HepG2 (cell line): ENCODE measurements at regions not wholly inside any gene's neighbourhood (a gene's known extent, or its start where the extent isn't known, plus 50 kb on each side); places are given as distances from the start of the nearest gene placed in this dataset.

Experiments
- ATAC-seq: fragments of 200-7000 bp; cut with Tn5 transposase; 3 replicates; pipeline ENCODE4 v1.9.1; 2020; ENCODE audit warnings: mild to moderate bottlenecking, moderate library complexity
- BruUV-seq: library from RNA; stranded (reverse); fragments of 400-500 nt; replicated peaks from 2 replicates; lab custom pipeline; 2021; lab: Mats Ljungman, UMichigan
- CTCF ChIA-PET: fragments of 300-600 bp; formaldehyde crosslinking; extraction: SDS; loops from one replicate; lab custom pipeline; 2021; ENCODE audit warnings: low total read pairs, inconsistent platforms, low intra/inter-chr PET ratio; lab: Yijun Ruan, JAX
- POLR2A ChIA-PET: fragments of 350-600 bp; sonication (Branson Sonifier 250); formaldehyde crosslinking; loops from one replicate; lab custom pipeline; 2020; ENCODE audit warnings: antibody characterized with exemption, inconsistent platforms; lab: Yijun Ruan, JAX
- DNase-seq: peaks from one replicate; pipeline ENCODE4 v3.0.0-alpha.2; 2015; ENCODE audit warnings: low spot score
- FAIRE-seq: peaks from 3 replicates; lab custom pipeline; 2011; peaks lifted over from hg19 to GRCh38; lab: Jason Lieb, UNC
- H2AFZ ChIP-seq: one replicate; pipeline ENCODE4 v1.6.1; 2011; ENCODE audit warnings: low read length, inconsistent platforms
- H3K27ac ChIP-seq: fragments of 300-600 bp; 3 replicates; pipeline ENCODE4 v1.8.0; 2011; ENCODE audit warnings: mixed run types, mild to moderate bottlenecking, mixed read lengths, low read length, inconsistent platforms; ENCODE audit not compliant: insufficient read depth; ENCODE audit errors: extremely low read length
- H3K27me3 ChIP-seq, 2 experiments: fragments of 200-600 bp in 1 of 2; 2 replicates in 1 of 2; 3 replicates in 1 of 2; pipeline versions ENCODE4 v1.6.0 to v1.8.0; 2011; ENCODE audit warnings: low read length in 2 of 2, mild to moderate bottlenecking in 2 of 2, moderate library complexity in 2 of 2, inconsistent platforms in 1 of 2; ENCODE audit not compliant: insufficient read depth in 2 of 2, control insufficient read depth in 1 of 2
- H3K36me3 ChIP-seq, 2 experiments: fragments of 200-600 bp in 1 of 2; replicated peaks in 1 of 2; 2 replicates in 1 of 2; 3 replicates in 1 of 2; pipeline versions ENCODE4 v1.5.1 to v1.8.0; 2011; ENCODE audit warnings: low read length in 2 of 2, inconsistent platforms in 1 of 2; ENCODE audit not compliant: insufficient read depth in 2 of 2, control insufficient read depth in 1 of 2
- H3K4me1 ChIP-seq: 2 replicates; pipeline ENCODE4 v1.5.1; 2012; ENCODE audit warnings: low read length, inconsistent platforms; ENCODE audit not compliant: insufficient read depth
- H3K4me2 ChIP-seq: 2 replicates; pipeline ENCODE4 v1.6.0; 2011; ENCODE audit warnings: low read depth, low read length, inconsistent platforms
- H3K4me3 ChIP-seq, 3 experiments: fragments of 200-600 bp in 1 of 3; sonication (generic), shearing (Covaris generic) in 1 of 3; replicated peaks in 1 of 3; 2 replicates each; pipeline ENCODE4 v1.5.1; 2011 to 2016; ENCODE audit warnings: low read length in 3 of 3, inconsistent platforms in 2 of 3, low read depth in 2 of 3, mild to moderate bottlenecking in 2 of 3, control low read depth in 1 of 3, mixed read lengths in 1 of 3; ENCODE audit not compliant: insufficient read depth in 1 of 3
- H3K79me2 ChIP-seq: one replicate; pipeline ENCODE4 v1.6.1; 2011; ENCODE audit warnings: low read length, inconsistent platforms; ENCODE audit not compliant: insufficient read depth
- H3K9ac ChIP-seq: 2 replicates; pipeline ENCODE4 v1.6.0; 2011; ENCODE audit warnings: mild to moderate bottlenecking, low read depth, low read length, inconsistent platforms; ENCODE audit not compliant: insufficient read depth
- H3K9me3 ChIP-seq: 2 replicates; pipeline ENCODE4 v1.5.1; 2012; ENCODE audit warnings: mild to moderate bottlenecking, low read length
- H4K20me1 ChIP-seq: 2 replicates; pipeline ENCODE4 v1.6.0; 2011; ENCODE audit warnings: inconsistent platforms, mild to moderate bottlenecking, low read length, moderate library complexity; ENCODE audit not compliant: insufficient read depth
- EHMT2 ChIP-seq: fragments of 200-600 bp; sonication (generic); IDR thresholded peaks from 2 replicates; pipeline ENCODE4 v1.7.0; 2017; ENCODE audit warnings: antibody characterized with exemption, low read depth, low read length, borderline replicate concordance
- HOXD1 ChIP-seq: sonication (generic); formaldehyde crosslinking; IDR thresholded peaks from 2 replicates; pipeline ENCODE4 v1.5.0; 2020; ENCODE audit warnings: missing genetic modification reagents
- NR1H2 ChIP-seq: sonication (generic); formaldehyde crosslinking; IDR thresholded peaks from 2 replicates; pipeline ENCODE4 v1.8.1; 2022; ENCODE audit warnings: low read depth, missing genetic modification reagents, borderline replicate concordance
- RXRB ChIP-seq: IDR thresholded peaks from 2 replicates; pipeline ENCODE4 v1.6.1; 2016; ENCODE audit warnings: borderline replicate concordance, missing genetic modification reagents, missing compliant biosample characterization
- ZNF282 ChIP-seq: fragments of 450-650 bp; IDR thresholded peaks from 2 replicates; pipeline ENCODE4 v1.6.1; 2018; ENCODE audit not compliant: partially characterized antibody
- ZNF530 ChIP-seq: sonication (generic); formaldehyde crosslinking; IDR thresholded peaks from 2 replicates; pipeline ENCODE4 v1.5.0; 2020; ENCODE audit warnings: low read depth, mild to moderate bottlenecking, missing genetic modification reagents
- ZSCAN31 ChIP-seq: sonication (generic); formaldehyde crosslinking; IDR thresholded peaks from 2 replicates; pipeline ENCODE4 v1.5.0; 2020; ENCODE audit warnings: low read depth, mild to moderate bottlenecking, missing genetic modification reagents
- WGBS: methylation state at CpG from one replicate; pipeline ENCODE4 v1.1.6; 2017; ENCODE audit warnings: low lambda C conversion rate; 5-methylcytosine and 5-hydroxymethylcytosine counted together
- in situ Hi-C: cut with HindIII; loops from 2 replicates; pipeline ENCODE4 v1.10.0; 2017; ENCODE audit warnings: low pct_unique_long_range_greater_than_20kb; ENCODE audit not compliant: extremely low pct_ligation_motif_present
- intact Hi-C: fragments of 100-400 bp; cut with micrococcal nuclease; formaldehyde crosslinking; loops from one replicate; pipeline ENCODE4 v1.10.0; 2022; ENCODE audit not compliant: unreplicated experiment
- TF ChIP-seq, protein P1 (sequence below): IDR thresholded peaks from 2 replicates; pipeline ENCODE4 v1.6.1; 2016; ENCODE audit warnings: missing compliant biosample characterization, missing genetic modification reagents, borderline replicate concordance
- TF ChIP-seq, protein P2 (sequence below): sonication (generic); formaldehyde crosslinking; IDR thresholded peaks from 2 replicates; pipeline ENCODE4 v1.4.0; 2020; ENCODE audit warnings: mild to moderate bottlenecking, missing genetic modification reagents
- TF ChIP-seq, protein P3 (sequence below): sonication (generic); formaldehyde crosslinking; IDR thresholded peaks from 2 replicates; pipeline ENCODE4 v1.8.0; 2023; ENCODE audit warnings: mild to moderate bottlenecking, missing genetic modification reagents
- TF ChIP-seq, protein P4 (sequence below): sonication (generic); formaldehyde crosslinking; IDR thresholded peaks from 2 replicates; pipeline ENCODE4 v1.5.0; 2020; ENCODE audit warnings: mild to moderate bottlenecking, missing genetic modification reagents

DNA sequence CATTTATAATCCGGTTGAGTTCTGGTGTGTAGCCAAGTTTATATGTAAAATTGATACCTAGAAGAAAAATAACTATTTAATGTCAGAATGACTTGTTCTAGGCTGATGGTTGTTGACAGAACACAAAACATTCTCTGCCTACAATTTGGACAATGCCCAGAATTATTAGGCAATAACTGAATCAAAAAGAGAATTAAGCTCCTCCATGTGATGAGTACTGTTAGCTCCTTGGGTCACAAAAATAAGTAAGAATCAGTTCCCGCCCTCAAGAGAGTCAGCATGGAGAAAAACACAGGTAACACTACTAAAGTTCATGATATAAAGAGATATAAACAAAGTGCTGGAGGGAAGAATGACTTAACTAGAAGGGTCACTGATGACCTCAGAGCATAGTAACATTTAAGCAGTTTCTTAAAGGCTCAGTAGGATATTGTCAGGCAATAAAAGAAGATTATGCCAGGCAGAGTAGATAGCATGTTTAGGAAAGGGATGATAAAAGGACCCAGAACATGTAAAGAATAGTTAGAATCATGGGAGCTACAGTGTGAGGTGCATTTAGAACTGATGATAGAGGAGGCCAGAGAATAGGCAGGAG is 200.5 kb upstream of the ACTBL2 start:
- no peak for DNase-seq
- H3K9ac ChIP-seq = no peak overlapping the region
- H4K20me1 ChIP-seq = no peaks in the 10 kb centered on the region
- H3K79me2 ChIP-seq = no peaks in the 10 kb centered on the region
- no peak overlapping the region for H2AFZ ChIP-seq
- H3K4me3 ChIP-seq = no peak overlapping the region
- intact Hi-C loops (no loop called here), in situ Hi-C loops (no loop called here)
- no peaks in the 10 kb centered on the region for H3K4me1 ChIP-seq
- no TSS peak for BruUV-seq
- FAIRE-seq = no peak
- no peak for ATAC-seq
- WGBS = 78% methylated on average over 2 of the region's 2 CpGs
- ChIA-PET POLR2A (no interaction called here), CTCF (no interaction called here)
- no peak overlapping the region for H3K4me2 ChIP-seq
- TF ChIP-seq HOXD1 (CRISPR knock-in tag) (no peak), ZNF282 (no peak), ZSCAN31 (CRISPR knock-in tag) (no peak), NR1H2 (CRISPR knock-in tag) (no peak), EHMT2 (no peak), RXRB (CRISPR knock-in tag) (no peak), ZNF530 (CRISPR knock-in tag) (no peak)
- TF ChIP-seq, protein P1, sequence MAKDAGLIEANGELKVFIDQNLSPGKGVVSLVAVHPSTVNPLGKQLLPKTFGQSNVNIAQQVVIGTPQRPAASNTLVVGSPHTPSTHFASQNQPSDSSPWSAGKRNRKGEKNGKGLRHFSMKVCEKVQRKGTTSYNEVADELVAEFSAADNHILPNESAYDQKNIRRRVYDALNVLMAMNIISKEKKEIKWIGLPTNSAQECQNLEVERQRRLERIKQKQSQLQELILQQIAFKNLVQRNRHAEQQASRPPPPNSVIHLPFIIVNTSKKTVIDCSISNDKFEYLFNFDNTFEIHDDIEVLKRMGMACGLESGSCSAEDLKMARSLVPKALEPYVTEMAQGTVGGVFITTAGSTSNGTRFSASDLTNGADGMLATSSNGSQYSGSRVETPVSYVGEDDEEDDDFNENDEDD (CRISPR knock-in tag) = no peak
- TF ChIP-seq, protein P2, sequence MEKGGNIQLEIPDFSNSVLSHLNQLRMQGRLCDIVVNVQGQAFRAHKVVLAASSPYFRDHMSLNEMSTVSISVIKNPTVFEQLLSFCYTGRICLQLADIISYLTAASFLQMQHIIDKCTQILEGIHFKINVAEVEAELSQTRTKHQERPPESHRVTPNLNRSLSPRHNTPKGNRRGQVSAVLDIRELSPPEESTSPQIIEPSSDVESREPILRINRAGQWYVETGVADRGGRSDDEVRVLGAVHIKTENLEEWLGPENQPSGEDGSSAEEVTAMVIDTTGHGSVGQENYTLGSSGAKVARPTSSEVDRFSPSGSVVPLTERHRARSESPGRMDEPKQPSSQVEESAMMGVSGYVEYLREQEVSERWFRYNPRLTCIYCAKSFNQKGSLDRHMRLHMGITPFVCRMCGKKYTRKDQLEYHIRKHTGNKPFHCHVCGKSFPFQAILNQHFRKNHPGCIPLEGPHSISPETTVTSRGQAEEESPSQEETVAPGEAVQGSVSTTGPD (CRISPR knock-in tag) = no peak
- TF ChIP-seq, protein P3, sequence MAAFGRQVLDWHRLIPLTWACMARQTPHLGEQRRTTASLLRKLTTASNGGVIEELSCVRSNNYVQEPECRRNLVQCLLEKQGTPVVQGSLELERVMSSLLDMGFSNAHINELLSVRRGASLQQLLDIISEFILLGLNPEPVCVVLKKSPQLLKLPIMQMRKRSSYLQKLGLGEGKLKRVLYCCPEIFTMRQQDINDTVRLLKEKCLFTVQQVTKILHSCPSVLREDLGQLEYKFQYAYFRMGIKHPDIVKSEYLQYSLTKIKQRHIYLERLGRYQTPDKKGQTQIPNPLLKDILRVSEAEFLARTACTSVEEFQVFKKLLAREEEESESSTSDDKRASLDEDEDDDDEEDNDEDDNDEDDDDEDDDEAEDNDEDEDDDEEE (CRISPR knock-in tag) = no peak
- TF ChIP-seq, protein P4, sequence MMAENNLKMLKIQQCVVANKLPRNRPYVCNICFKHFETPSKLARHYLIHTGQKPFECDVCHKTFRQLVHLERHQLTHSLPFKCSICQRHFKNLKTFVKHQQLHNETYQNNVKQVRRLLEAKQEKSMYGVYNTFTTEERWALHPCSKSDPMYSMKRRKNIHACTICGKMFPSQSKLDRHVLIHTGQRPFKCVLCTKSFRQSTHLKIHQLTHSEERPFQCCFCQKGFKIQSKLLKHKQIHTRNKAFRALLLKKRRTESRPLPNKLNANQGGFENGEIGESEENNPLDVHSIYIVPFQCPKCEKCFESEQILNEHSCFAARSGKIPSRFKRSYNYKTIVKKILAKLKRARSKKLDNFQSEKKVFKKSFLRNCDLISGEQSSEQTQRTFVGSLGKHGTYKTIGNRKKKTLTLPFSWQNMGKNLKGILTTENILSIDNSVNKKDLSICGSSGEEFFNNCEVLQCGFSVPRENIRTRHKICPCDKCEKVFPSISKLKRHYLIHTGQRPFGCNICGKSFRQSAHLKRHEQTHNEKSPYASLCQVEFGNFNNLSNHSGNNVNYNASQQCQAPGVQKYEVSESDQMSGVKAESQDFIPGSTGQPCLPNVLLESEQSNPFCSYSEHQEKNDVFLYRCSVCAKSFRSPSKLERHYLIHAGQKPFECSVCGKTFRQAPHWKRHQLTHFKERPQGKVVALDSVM = no peak
- no peaks in the 10 kb centered on the region for H3K36me3 ChIP-seq
- H3K27ac ChIP-seq = no peak overlapping the region
- H3K27me3 ChIP-seq = no peaks in the 10 kb centered on the region
- H3K9me3 ChIP-seq = no peaks in the 10 kb centered on the region
